Muscle of arm (tissue), 1 donor: ENCODE measurements at regions not wholly inside any gene's neighbourhood (a gene's known extent, or its start where the extent isn't known, plus 50 kb on each side); places are given as distances from the start of the nearest gene placed in this dataset.

Source experiments
- DNase-seq: peaks from one replicate; pipeline ENCODE4 v3.0.0-alpha.2; 2013

DNA sequence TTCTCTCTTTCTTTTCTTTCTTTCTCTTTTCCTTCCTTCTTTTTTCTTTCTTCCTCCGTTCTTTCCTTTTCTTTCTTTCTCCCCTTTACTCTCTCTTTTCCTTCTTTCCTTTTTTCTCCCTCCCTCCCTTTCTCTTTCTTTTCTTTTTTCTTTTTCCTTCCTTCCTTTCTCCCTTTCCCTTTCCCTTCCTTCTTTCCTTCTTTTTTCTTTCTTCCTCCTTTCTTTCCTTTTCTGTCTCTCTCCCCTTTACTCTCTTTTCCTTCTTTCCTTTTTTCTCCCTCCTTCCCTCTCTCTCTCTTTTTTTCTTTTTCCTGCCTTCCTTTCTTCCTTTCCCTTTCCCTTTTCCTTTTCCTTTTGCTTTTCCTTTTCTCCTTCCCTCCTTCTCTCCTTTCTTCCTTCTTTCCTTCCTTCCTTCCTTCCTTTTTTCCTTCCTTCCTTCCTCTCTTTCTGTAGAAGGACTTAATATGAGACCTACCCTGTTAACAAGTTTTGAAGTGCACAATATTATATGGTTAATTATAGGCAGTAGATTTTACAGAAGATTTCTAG, 142.7 kb upstream of the CD180 start:
- DNase-seq, result no peak

DNA sequence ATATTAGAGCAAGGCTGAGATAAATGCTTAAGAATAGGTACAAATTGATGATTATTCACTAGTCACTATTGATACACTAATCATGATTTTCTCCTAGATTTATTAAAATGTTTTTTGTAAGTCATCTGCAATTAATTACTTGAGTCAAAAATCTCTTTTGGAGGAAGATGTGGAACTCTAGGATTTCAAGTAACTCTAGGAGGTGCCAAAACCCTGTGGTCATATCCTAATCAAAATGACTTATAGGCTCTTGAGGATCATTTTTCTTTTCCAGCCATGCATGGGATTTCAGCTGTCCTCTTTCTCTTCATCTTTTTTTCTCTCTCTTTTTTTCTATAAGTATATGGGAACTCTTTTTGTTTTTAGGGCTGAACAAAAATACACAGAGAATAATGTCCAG, 141.8 kb upstream of the CD180 start:
- no peak for DNase-seq

DNA sequence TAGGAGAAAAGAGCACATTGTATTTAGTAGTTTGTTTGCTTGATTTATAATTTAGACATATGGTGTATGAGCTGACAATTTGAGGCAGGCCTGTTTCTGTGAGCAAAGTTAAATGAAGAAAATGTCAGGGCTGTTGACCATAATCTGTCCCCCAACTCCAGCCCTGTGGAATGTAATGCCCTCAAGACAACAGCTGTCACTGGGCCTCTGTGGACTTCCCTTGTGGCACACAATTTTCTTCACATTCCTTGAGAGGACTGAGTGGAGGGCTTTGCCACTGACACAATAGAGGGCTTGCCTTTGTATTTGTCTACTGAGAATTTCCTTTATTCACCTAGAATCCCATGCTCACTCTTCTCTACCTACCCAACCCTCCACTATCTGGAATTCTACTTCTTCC, 141.2 kb upstream of the CD180 start:
- DNase-seq, result no peak

DNA sequence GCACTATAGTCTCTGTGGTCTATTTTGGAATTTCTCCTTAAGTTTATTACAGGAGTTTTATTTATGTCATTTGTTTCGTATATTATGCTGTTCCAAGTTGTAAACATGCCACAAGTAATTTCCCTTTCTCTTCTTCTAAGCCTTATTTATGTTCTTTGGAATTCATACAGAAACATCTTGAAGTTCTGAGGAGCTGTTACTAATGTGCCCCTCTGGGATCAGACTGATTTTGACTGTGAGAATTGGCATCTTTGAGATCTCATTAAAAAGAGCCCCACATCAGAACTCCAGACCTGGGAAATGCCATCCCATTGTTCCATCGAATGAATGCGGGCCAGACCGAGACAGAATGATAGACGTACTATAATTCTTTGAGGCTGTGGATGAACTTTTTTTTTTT, 138.8 kb upstream of the CD180 start:
- DNase-seq, result no peak

DNA sequence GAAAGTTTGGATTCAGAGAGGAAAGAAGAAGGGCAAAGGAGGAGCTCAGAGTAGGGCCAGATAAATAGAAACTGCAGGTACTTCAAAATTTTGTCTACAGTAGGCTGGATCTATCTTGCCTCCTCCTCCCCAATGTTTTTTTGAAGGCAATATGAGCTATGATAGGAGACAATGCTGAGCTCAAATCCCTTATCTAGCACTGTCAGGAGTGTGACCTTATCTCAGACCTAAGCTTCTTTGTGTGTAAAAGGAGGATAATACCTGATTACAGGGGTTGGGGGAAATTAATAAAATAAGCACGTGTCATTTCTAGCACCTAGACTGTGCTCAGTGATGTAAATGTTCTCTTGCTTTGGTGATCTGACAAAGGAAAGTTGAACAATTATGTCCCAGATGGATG, 137.8 kb upstream of the CD180 start:
- no peak for DNase-seq

DNA sequence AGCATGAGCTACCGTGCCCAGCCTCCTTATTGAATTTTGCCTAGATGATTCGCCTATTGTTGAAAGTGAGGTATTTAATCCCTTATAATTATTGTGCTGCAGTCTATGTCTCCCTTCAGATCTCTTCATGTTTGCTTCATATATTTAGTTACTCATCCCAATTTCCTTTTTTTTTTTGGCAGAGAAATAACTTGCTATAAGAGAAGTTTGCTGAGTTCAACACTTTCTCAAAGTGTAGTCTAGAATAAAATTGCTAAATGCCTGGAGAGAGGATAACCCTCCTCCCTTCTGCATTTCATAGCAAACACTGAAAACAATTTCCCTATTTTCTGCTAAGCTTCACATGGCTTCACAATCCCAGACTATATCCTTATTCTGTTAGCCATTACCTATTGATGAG, 136.6 kb upstream of the CD180 start:
- no peak for DNase-seq

DNA sequence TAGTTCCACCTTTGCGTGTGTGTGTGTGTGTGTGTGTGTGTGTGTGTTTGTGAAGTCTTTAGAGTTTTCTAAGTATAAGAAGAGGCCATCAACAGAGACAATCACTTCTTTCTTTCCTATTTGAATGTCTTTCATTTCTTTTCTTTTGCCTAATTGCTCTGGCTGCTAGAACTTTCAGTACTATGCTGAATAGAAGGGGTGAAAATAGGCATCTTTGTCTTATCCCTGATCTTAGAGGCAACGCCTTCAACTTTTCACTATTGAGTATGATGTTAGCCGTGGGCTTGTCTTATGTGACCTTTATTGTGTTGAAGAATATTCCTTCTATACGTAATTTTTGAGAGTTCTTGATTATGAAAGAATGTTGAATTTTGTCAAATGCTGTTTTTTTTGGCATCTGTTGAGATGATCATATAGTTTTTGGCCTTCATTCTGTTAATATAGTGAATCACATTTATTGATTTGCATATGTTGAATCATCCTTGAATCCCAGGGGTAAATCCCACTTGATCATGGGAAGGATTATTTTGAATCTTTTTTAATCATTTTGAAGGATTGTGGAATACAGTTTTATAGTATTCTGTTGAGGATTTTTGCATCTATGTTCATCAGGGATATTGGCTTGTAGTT, 134.8 kb upstream of the CD180 start:
- DNase-seq, result no peak

DNA sequence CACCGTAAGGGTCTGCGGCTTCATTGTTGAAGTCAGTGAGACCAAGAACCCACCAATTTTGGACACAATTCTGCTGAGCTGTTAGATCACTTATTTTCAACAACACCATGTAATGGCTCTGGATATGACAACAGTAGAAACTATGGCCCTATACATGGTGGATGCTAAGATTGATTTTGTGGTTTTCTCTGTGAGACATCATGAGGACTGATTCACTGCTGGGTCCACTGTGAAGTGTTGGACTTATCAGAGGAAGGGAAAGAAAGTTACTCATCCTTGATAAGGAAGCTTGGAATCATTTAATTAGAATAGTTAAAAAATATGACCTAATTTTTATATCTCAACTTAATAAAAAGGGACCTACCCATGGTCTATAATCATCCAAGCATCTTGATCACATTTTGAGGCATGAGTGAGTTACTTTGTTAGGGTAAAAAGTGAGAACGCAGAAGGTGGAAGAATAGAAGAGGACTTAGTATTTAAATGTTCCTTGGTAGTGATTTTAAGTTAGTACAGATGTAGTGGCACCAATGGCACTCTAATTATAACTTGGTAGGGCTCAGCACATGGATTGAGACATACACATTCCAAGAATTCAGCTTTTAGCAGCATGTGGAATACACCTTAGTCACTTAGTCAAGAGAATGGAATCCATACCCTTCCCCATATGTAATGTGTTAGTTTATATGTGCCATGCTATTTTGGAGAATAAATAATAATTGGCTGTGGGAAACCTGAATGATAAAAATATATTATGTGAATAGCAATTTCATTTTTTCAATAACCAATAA, 123.5 kb upstream of the CD180 start:
- no peak for DNase-seq

DNA sequence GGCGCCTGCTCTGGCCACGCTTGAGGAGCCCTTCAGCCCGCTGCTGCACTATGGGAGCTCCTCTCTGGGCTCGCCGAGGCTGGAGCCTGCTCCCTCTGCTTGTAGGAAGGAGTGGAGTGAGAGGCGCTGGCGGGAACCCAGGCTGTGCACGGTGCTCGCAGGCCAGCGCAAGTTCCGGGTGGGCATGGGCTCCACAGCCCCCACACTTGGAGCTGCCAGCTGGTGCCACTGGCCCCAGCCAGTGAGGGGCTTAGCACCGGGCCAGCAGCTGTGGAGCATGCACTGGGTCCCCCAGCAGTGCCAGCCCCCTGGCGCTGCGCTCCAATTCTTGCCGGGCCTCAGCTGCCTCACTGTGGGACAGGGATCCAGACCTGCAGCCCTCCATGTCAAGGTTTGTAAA, 122.1 kb upstream of the CD180 start:
- no peak for DNase-seq

DNA sequence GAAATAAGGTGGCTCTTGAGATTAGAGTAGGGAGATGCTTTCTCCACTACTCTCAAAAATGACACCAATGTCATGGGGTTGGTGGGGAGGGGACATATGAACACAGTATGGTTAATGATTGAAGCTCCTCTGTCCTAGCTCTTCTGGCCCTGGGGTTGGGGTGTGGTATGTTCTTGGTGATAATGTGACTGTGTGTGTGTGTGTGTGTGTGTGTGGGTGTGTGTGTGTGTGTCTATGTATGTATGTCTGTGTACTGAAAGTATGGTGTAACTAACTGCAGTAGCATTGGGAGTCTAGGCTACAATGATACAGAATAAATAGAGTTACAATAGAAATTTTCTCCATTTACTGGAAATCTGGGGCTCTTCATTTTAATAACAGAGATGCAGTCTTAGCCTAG, 121.0 kb upstream of the CD180 start:
- no peak for DNase-seq

DNA sequence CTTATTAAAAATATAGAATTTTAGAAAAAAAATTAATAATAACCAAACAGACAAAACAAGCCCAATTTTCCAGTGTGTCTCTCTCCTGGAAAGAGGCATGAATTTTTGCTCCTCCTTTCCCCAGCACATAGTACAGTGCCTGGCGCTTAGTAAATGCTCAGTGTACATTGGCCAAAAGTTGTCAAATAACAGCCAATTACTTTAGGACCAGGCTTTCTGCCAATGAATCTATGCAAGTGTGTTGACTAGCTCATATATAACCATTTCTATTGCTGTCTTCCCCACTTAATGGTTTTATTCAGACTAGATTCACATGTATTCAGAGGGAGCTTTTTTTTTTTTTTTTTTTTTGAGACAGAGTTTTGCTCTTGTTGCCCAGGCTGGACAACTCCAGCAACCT, 120.1 kb upstream of the CD180 start:
- DNase-seq, result no peak

DNA sequence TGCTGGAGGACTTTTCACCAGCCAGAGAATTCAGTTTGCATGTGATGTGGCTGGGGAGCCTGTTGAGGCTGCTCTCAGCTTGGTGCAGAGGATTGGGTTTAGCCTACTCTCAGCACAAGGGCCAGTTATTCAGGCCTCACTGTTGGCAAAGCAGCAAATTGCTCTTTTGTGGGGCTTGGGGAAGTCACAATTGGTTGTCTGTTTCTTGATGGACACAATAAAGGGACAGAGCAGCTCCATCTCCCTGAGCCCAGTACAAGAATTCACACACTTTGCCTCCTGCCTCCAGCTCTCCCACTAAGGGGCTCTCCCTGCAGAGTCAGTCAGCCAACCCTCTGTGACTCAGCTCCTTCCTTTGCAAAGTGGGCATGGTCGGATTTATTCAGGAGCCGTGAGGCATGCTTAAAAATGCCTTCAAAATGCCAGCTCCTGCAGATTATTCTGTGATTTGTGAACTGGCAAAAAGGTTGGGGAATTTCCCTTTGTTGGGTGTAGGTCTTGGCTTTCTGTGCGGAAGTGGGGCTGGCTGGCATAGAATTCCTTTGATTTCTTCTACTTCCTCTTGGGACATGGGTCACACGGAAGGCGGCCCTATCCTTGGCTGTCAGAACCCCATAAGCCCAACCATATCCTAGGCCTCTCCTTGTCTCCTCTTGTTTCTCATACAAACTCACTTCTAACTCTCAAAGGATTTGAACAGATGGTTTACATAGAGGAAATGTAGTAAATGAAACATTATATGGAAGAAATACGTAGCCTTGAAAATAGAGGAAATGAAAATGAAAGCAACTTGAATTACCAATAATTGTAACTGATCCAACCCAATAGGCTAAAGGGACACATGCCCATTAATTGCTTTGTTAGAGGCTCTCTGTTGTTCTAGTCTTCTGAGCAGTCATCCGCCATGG, 118.7 kb upstream of the CD180 start:
- no peak for DNase-seq

DNA sequence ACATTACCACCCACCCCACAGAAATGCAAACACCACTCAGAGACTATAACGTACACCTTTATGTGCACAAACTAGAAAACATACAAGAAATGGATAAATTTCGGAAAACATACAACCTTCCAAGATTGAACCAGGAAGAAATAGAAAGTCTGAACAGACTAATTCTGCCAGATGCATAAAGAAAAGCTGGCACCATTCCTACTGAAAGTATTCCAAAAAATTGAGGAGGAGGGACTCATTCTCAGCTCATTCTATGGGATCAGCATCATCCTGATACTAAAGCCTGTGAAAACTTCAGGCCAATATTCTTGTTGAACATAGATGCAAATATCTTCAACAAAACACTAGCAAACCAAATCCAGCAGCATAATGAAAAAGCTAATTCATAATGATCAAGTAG, 115.1 kb upstream of the CD180 start:
- DNase-seq, result no peak

DNA sequence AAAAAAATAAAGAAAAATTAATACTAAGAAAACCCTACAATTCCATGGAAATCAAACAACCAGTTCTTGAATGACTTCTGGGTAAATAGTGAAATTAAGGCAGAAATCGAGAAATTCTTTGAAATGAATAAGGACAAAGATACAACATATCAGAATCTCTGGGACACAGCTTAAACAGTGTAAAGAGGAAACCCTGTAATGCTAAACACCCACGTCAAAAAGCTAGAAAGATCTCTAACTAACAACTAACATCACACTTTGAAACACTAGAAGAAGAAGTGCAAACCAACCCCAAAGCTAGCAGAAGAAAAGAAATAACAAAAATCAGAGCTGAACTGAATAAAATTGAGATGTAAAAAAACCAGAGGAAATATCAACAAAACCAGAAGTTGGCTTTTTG, 114.6 kb upstream of the CD180 start:
- DNase-seq, result no peak

DNA sequence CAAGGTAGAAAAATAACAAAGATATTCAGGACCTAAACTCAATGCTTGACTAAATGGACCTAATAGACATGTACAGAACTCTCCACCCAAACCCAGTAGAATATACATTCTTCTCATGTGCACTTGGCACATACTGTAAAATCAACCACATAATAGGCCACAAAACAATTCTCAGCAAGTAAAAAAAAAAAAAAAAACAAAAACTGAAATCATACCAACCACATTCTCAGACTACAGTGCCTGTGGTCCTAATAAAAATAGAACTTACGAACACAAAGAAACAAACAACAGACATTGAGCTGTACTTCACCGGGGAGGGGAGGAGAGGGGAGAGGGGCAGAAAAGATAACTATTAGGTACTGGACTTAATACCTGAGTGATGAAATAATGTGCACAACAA, 114.1 kb upstream of the CD180 start:
- no peak for DNase-seq

DNA sequence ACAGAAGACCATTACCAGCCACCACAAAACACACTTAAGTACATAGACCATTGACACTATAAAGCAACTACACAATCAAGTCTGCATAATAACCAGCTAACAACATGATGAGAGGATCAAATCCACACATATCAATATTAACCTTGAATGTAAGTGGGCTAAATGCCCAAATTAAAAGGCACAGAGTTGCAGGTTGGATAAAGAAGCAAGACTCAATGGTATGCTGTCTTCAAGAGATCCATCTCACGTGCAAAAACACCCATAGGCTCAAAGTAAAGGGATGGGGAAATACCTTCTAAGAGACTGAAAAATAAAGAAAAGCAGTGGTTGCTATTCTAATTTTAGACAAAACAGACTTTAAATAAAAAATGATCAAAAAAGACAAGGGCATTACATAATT, 113.6 kb upstream of the CD180 start:
- no peak for DNase-seq

DNA sequence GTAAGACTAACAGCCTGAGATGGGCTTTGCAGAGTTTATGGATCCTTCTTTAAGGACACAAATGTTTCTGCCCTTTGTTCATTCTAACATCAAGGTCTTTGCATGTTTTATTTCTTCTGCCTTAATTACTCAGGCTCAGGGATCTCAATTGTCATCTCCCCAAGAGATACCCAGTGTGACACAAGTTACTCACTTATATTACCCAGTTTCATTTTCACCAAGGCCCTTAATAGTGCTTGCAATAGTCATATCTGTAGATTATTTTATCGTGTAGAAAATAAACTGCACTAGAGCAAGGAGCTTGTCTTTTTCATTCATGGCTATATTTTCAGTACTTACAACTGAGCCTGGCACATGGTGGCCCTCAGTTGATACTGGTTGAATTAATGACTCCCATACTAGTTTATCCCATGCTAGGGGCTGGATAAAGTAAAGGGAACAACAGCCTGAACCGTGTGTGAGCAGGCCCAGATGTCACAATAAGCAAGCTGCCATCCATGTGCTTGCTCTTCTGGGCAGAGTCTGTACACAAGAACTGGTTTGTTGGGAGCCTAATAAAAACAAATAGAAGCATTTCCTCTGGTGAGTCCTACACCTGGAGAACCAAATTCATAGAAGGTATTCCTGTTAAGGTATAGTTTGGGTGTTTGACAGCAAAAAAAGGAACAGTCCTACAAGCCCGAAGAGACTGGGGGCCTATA, 112.5 kb upstream of the CD180 start:
- no peak for DNase-seq

DNA sequence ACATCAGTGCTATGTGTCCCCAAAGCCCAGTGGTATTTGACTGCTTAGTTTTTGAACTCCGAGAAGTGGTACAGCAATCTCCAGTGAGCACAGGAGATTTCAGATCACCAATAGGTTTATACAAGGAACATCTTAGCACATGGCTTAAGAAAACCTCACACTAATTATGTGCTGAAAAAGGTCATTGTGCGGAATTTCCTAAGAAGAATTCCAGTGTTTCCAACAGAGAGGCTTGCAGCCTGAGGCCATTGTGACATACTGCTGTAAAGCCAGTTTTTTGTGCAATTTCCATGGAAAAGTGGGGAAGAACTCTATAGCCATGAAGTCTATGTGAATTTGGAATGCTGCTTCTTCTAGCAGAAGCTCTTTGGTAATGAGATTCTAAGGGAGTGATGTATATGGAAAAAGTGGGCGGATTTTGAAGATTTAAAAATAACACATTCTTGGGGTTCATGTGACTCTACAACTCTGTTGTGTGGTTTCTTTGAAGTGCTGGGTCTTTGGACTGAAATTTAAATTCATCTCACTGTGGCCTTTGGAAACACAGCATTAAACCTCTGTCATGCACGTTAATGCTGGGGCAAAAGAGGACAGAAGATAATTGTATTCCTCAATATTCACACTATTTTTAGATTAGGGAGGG, 110.5 kb upstream of the CD180 start:
- no peak for DNase-seq

DNA sequence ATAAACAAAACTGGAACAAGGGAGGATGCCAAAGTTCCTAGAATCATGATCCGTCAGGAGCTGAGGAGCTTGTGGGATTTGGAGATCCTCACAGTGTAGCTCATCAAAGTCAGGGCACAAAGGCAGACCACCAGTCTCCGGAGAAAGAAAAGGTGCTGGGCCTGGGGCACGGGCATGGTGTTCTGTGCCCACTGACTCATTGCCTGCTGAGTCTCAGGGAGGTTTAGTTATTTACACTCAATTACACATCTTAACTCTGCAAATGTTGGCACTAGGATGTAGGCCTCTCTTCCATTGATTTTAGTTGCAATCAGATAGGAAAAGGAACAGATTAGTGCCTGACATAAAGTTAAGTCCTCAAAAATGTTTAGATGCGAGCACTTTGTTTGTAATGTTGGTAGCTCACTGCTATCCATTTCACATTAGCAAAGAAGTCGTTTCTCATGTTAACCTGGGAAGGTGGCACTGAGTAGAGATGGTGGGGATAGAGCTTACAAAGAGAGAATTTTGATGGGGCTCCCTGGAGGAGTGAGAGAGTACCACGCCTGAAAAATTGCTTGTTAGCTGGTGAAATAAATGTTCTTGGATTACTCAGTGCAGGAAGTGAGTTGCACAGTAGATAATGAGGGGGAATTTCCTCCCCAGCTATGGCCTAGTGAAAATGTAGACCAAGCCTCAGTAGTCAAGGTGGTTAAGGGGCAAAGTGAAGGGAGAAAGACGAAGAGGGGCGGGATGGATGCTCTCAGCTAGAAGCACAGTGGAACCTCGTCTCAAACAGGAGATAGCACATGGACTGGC, 109.5 kb upstream of the CD180 start:
- no peak for DNase-seq

DNA sequence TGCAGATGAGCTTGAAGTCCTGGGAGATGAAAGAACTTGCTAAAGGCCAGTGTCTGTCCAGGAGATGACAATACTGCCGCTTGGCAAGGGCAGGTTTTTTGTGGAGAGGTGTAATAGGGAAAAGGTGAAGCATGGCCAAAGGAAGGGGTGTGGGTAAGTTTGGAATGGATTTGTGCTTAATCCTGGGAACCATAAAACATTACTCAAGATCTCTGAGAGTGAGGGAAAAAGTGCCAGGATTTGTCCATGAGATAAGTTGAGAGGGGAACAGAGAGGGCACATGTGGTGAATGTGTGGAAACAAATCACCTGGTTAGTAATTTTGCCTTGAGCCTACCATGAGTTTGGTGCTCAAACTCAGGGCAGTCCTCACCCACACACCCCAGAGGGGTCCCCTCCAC, 108.8 kb upstream of the CD180 start:
- no peak for DNase-seq

DNA sequence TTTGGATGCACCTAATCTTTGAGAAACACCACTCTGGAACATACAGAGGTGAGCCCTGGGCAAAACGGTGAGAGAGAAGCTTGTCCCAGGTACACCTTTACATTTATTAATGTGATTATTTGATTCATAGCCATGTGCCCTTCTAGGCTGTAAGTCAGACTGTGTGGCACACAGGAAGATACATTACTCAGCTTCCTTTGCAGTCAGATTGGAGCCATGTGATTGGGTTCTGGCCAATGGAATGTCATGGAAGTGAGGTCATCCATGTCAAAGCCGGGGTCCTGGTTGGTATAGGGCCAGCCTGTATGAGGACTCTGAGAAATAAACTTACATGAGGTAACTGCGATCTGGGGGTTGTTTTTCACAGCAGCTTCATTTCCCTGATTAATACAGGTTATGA, 106.8 kb upstream of the CD180 start:
- DNase-seq, result no peak
